Activated naive CD4-positive, alpha-beta T cell treated with anti-CD3 and anti-CD28 coated beads, Interleukin-2, amount 10 ng/mL, durations not matched to agents 7 days and 5 days (primary cell): ENCODE measurements at regions not wholly inside any gene's neighbourhood (a gene's known extent, or its start where the extent isn't known, plus 50 kb on each side); places are given as distances from the start of the nearest gene placed in this dataset.
A peak's percentile ranks its signal among the peaks of the same experiment; 100 is the strongest.

Experiments used
- CTCF ChIA-PET: fragments of 350-600 bp; sonication (Branson Sonifier 250); formaldehyde crosslinking; loops from one replicate; lab custom pipeline; 2021; ENCODE audit warnings: antibody characterized with exemption; lab: Charles Lee
- DNase-seq: peaks from one replicate; pipeline ENCODE4 v3.0.0-alpha.2; 2020
- H3K27ac Mint-ChIP-seq: one replicate; pipeline ENCODE4 v1.8.0; 2021; ENCODE audit warnings: mild to moderate bottlenecking, moderate library complexity, mixed read lengths
- H3K27me3 Mint-ChIP-seq: one replicate; pipeline ENCODE4 v1.8.0; 2021; ENCODE audit warnings: mild to moderate bottlenecking, mixed read lengths
- H3K36me3 Mint-ChIP-seq: one replicate; pipeline ENCODE4 v1.8.0; 2021; ENCODE audit warnings: mixed read lengths
- H3K4me1 Mint-ChIP-seq: one replicate; pipeline ENCODE4 v1.8.0; 2021; ENCODE audit warnings: mixed read lengths
- H3K4me3 Mint-ChIP-seq: one replicate; pipeline ENCODE4 v1.8.0; 2021; ENCODE audit warnings: mild to moderate bottlenecking, moderate library complexity, mixed read lengths
- H3K9me3 Mint-ChIP-seq: one replicate; pipeline ENCODE4 v1.8.0; 2021; ENCODE audit warnings: mixed read lengths

DNA sequence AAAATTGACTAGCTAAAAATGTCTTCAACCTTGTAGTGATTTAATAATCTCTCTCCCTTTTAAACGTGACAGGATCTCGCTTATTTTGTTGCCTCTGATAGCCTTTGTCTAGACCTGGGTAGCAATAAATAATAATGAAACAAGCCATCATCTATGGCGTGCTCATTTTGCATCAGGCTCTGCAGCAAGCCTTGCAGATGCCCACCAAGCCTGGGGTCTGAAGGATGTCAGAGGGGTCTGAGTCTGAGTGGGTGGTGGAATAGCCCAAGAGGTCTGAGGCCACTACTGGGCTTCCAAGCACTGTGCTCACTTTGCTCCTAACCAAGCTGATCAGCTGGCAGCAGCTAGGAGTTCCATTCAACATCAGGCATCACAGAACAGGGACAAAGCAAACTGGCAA, 109.4 kb downstream of the GYPC start:
- CTCF ChIA-PET: no interaction called here
- Mint-ChIP-seq H3K9me3 (peaks cover 4% of the 10 kb centered on the region), H3K27me3 (peaks cover 37% of the 10 kb centered on the region), H3K36me3 (peaks cover 8% of the 10 kb centered on the region), H3K4me1 (peaks cover 73% of the 10 kb centered on the region), H3K4me3 (no peak overlapping the region), H3K27ac (no peak overlapping the region)
- DNase-seq: no peak

DNA sequence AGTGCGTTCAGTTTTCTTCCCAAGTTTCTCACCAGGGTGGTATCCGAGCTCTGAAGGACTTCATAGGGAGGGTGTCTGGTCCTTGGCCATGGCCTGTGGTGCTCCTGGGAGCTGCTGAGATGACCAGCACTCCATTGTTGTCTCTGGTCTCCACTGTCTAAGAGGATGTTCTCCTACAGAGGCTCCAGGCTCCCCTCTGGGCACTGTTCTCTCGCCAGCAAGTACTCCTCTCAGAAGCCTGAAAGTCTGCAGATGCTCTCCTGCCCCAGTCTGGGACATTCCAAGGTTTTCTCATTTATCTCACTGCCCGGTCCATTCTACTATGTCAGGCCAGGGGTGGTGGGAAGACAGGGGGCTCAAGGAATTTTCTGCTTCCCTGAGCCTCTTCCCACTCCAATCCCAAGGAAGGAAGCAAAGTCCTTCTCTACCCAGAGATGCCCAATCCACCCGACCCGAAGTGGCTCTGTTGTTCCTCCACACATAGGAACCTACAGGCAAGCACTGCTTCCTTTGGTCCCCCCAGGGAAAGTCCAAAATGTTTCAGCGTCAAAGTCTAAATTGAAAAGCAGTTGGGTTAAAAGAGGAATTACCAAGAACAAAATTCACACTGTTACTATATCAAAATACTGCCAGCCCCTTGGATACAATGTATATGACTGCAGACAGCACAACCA, 110.5 kb downstream of the GYPC start:
- Mint-ChIP-seq H3K9me3 (peaks cover 4% of the 10 kb centered on the region), H3K27ac (no peak overlapping the region), H3K36me3 (peaks cover 8% of the 10 kb centered on the region), H3K4me3 (no peak overlapping the region), H3K27me3 (peaks cover 47% of the 10 kb centered on the region), H3K4me1 (peaks cover 63% of the 10 kb centered on the region)
- no peak for DNase-seq
- CTCF ChIA-PET: no interaction called here

DNA sequence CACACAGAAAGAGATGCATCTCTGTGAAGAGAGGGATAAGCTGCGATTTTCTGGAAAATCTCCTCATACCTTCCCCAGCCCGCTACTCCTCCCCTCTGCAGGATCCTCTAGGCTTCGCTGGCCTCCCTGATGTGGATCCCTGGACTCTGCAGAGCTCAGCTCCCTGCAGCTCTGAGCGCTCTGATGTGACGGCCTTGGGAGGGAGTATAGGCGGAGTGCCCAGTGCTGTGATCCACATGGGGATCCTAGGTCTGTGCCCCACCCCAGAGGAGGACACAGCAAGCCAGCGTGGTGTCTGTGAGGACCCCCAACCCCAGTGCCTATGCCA, 111.0 kb downstream of the GYPC start:
- no peak for DNase-seq
- CTCF ChIA-PET: no interaction called here
- H3K27ac Mint-ChIP-seq: no peak overlapping the region
- H3K9me3 Mint-ChIP-seq: peaks cover 4% of the 10 kb centered on the region
- peaks cover 48% of the 10 kb centered on the region for H3K27me3 Mint-ChIP-seq
- no peak overlapping the region for H3K4me3 Mint-ChIP-seq
- peaks cover 8% of the 10 kb centered on the region for H3K36me3 Mint-ChIP-seq
- peaks cover 58% of the 10 kb centered on the region for H3K4me1 Mint-ChIP-seq

DNA sequence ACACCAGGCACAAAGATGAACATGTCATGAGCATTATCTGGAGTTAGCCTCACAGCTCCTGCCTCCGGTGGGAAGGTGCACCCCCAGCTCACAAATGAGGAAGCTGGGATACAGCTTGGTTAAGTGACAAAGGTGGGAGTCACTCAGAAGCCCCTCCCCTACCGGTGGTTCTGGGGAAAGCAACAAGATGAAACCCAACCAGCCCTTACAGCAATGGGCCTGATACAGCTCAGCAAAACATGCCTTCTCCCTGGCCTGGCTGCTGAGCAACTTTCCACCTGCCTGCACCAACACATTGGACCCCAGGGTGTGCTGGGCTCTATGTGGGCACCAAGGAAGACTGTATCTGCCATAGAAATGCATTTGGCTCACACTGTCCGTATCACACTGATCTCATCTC, 113.2 kb downstream of the GYPC start:
- no peaks in the 10 kb centered on the region for H3K9me3 Mint-ChIP-seq
- CTCF ChIA-PET: interaction anchor here (1.5 kb wide), 1 partner anchor 8 kb away, joined by 5 read pairs; no protein-coding TSS in a partner anchor

DNA sequence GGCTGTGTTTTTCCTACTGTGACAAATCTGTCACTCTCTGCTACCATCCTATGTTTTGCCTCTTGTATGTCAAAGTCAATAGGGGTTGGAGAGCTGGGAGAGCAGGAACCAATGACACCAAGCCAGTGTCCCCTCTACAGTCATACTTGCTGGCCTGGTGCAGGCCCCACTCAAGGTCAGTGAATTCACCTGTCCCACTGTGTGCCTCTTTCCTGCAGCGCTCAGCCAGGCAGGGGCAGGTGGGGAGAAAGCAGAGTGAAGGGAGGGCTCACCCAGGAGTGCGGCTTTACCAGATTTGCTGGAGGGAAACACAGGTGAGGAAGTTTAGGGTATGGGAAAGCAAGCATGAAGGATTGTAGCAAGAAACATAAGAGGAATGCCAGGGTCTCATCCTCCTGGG, 114.5 kb downstream of the GYPC start:
- no peak for DNase-seq
- CTCF ChIA-PET: no interaction called here
- H3K27ac Mint-ChIP-seq: peak overlapping the region; percentile 50

More for the DNA sequence above, 113.2 kb downstream of the GYPC start:
- Mint-ChIP-seq H3K4me1 (peaks cover 36% of the 10 kb centered on the region), H3K4me3 (no peak overlapping the region), H3K36me3 (no peaks in the 10 kb centered on the region), H3K27ac (no peak overlapping the region), H3K27me3 (peaks cover 59% of the 10 kb centered on the region)
- DNase-seq: no peak

DNA sequence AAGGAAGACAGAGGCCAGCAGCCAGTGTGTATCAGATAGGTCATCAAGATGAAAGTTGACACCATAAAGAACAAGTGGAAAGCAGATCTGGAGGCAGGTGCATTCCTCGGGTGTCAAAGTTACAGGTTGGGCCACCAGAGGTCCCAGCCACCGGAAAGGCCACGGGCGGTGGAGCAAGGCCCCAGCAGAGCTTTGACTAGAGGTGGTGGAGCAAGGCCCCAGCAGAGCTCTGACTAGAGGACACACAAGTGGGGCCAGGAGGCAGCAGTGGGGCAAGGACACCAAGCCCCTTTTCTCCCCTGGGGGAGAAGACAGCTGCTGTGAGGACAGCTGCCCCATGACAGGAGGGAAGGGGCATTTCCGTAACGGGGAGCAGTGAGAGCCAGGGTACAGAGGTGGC, 115.1 kb downstream of the GYPC start:
- H3K9me3 Mint-ChIP-seq: no peaks in the 10 kb centered on the region
- H3K27ac Mint-ChIP-seq: no peak overlapping the region
- no peaks in the 10 kb centered on the region for H3K36me3 Mint-ChIP-seq
- H3K4me1 Mint-ChIP-seq: peaks cover 31% of the 10 kb centered on the region
- CTCF ChIA-PET: no interaction called here
- H3K27me3 Mint-ChIP-seq: peaks cover 66% of the 10 kb centered on the region
- no peak for DNase-seq
- H3K4me3 Mint-ChIP-seq: no peak overlapping the region

More for the DNA sequence above, 114.5 kb downstream of the GYPC start:
- Mint-ChIP-seq H3K27me3 (peaks cover 66% of the 10 kb centered on the region), H3K4me1 (peaks cover 31% of the 10 kb centered on the region), H3K36me3 (no peaks in the 10 kb centered on the region), H3K9me3 (no peaks in the 10 kb centered on the region), H3K4me3 (no peak overlapping the region)

DNA sequence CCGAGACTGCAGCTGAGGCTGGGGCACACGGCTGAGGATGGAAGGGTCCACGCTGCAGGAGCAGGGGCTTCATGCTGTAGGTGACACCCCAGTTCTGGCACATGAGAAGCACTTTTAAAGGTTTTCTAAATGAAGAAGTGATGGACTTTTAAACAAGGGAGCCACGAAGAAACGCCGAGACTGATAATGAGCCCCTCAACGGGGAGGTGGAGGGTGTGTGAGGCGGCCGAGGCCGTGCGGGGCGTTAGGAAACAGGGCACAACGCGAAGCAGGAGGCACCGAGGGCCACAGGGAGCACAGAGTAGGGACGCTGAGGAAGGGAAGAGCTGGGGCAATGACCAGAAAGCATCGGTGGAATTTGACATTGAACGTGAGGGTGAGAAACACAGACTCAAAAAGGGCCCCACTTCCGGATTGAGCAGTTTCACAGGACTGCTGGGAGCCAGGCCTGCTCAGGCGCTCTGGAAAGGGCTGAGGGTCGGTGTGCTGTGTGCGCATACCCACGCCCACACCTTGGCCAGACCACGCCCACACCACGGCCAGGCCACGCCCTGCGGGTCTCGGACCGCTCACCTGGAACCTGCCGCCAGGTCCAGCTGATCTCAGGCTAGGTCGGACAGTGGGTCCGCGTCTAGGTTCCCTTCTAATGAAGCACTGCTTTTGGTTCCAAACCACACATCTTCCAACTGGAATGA, 115.7 kb downstream of the GYPC start:
- H3K4me3 Mint-ChIP-seq: no peak overlapping the region
- H3K27me3 Mint-ChIP-seq: peaks cover 64% of the 10 kb centered on the region
- peak; percentile 14 for DNase-seq
- no peaks in the 10 kb centered on the region for H3K9me3 Mint-ChIP-seq
- CTCF ChIA-PET: no interaction called here
- no peak overlapping the region for H3K27ac Mint-ChIP-seq
- peaks cover 28% of the 10 kb centered on the region for H3K4me1 Mint-ChIP-seq
- H3K36me3 Mint-ChIP-seq: no peaks in the 10 kb centered on the region

DNA sequence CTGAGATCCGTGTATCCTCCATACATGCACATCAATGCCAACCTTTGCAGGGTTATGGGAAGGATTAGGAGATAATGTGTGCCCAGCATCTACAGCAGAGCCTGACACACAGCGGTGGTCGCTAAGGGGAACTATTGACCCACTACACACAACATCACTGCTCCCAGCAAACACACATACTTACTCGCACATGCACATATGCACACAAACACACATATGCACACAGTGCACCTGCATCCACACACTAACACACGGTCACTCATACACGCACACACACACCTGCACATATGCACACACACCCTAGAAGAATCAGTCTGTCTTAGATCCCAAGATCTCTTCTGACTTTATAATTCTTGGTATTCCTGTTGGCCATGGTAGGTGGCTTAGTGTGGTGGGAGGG, 118.3 kb downstream of the GYPC start:
- Mint-ChIP-seq H3K27me3 (peaks cover 59% of the 10 kb centered on the region), H3K27ac (no peak overlapping the region), H3K4me1 (peaks cover 28% of the 10 kb centered on the region), H3K4me3 (no peak overlapping the region), H3K36me3 (no peaks in the 10 kb centered on the region), H3K9me3 (no peaks in the 10 kb centered on the region)
- CTCF ChIA-PET: interaction anchor here (1.2 to 6.6 kb wide), 2 partner anchors 24 to 247 kb away, joined by 3 to 88 read pairs; no protein-coding TSS in a partner anchor
- no peak for DNase-seq

DNA sequence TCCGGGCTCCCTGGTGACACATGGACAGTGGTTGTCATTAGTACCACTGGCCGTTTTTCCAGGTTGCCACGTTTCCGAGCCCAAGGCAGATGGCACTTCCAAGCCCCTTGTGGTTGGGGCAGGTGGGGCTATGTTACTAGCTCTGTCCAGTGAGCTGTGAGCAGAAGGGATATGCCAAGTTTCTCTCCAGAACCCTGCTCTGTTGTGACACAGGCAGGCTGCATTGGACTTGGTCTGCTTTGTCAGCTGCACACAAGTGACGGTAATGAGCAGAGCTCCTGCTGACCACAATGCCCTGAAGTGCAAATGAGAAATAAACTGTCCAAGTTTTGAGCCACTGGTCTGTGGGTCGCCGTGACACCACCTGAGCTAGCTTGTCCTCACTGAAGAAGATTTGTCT, 118.8 kb downstream of the GYPC start:
- peaks cover 61% of the 10 kb centered on the region for H3K27me3 Mint-ChIP-seq
- H3K9me3 Mint-ChIP-seq: no peaks in the 10 kb centered on the region
- H3K4me3 Mint-ChIP-seq: no peak overlapping the region
- H3K36me3 Mint-ChIP-seq: no peaks in the 10 kb centered on the region
- no peak overlapping the region for H3K27ac Mint-ChIP-seq
- peaks cover 24% of the 10 kb centered on the region for H3K4me1 Mint-ChIP-seq
- CTCF ChIA-PET: interaction anchor here (0.7 to 6.6 kb wide), 3 partner anchors 15 to 247 kb away, joined by 3 to 88 read pairs (median 3); no protein-coding TSS in a partner anchor
- DNase-seq: no peak

DNA sequence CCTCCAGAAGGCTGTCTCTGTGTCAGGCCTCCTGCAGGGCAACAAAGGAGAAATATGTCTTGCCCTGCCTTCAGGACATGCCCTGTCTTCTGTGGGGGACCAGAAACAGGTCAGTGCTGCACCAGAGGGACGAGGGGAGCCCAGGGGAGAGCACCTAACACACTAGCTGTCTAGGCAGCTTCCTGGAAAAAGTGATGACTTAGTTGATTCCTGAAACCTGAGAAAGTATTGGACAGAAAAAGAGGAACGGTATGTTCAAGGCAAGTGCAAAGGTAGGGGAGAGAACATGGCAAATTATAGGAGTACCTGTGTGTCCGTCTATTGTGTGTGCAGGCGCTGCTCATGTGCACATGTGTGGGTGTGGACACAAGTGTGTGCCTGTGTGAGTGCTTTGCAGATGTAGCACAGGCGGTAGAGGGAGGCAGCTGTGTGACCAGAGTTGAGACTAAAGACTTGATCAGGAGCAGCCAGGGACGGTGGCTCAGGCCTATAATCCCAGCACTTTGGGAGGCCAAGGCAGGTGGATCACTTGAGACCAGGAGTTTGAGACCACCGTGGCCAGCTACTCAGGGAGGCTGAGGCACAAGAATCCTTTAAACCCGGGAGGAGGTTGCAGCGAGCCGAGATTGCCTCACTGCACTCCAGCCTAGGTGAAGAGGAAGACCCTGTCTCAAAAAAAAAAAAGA, 119.5 kb downstream of the GYPC start:
- H3K27me3 Mint-ChIP-seq: peaks cover 61% of the 10 kb centered on the region
- no peaks in the 10 kb centered on the region for H3K9me3 Mint-ChIP-seq
- no peaks in the 10 kb centered on the region for H3K36me3 Mint-ChIP-seq
- CTCF ChIA-PET: interaction anchor here (0.7 to 6.6 kb wide), 2 partner anchors 15 to 248 kb away, joined by 3 to 88 read pairs; no protein-coding TSS in a partner anchor
- no peak overlapping the region for H3K27ac Mint-ChIP-seq
- peaks cover 19% of the 10 kb centered on the region for H3K4me1 Mint-ChIP-seq
- DNase-seq: no peak
- H3K4me3 Mint-ChIP-seq: peak overlapping the region; percentile 94

DNA sequence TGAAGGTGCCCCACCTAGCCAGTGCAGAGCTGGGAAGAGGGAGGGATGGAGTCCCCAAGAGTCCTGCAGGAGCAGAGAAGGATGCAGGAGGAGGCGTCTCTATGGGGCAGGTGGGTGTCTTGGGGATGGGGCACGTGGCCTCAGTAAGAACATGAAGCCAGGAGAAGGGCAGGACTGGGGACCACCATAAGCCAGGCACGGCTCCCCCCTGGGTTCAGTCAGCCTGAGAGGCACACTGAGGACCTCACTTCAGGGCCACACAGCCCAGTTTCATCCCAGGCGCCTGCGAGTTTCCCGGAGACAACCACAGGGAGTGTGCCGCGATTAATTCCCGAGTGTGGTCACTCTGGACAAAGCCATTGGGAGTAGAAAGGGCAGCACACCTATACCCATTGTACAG, 120.3 kb downstream of the GYPC start:
- H3K27me3 Mint-ChIP-seq: peaks cover 59% of the 10 kb centered on the region
- H3K4me1 Mint-ChIP-seq: peaks cover 19% of the 10 kb centered on the region
- H3K9me3 Mint-ChIP-seq: no peaks in the 10 kb centered on the region
- no peaks in the 10 kb centered on the region for H3K36me3 Mint-ChIP-seq
- no peak overlapping the region for H3K27ac Mint-ChIP-seq
- peak overlapping the region; percentile 94 for H3K4me3 Mint-ChIP-seq
- CTCF ChIA-PET: interaction anchor here (0.8 to 6.6 kb wide), 13 partner anchors 8 to 1033 kb away, joined by 3 to 88 read pairs (median 3); no protein-coding TSS in a partner anchor
- DNase-seq: no peak

DNA sequence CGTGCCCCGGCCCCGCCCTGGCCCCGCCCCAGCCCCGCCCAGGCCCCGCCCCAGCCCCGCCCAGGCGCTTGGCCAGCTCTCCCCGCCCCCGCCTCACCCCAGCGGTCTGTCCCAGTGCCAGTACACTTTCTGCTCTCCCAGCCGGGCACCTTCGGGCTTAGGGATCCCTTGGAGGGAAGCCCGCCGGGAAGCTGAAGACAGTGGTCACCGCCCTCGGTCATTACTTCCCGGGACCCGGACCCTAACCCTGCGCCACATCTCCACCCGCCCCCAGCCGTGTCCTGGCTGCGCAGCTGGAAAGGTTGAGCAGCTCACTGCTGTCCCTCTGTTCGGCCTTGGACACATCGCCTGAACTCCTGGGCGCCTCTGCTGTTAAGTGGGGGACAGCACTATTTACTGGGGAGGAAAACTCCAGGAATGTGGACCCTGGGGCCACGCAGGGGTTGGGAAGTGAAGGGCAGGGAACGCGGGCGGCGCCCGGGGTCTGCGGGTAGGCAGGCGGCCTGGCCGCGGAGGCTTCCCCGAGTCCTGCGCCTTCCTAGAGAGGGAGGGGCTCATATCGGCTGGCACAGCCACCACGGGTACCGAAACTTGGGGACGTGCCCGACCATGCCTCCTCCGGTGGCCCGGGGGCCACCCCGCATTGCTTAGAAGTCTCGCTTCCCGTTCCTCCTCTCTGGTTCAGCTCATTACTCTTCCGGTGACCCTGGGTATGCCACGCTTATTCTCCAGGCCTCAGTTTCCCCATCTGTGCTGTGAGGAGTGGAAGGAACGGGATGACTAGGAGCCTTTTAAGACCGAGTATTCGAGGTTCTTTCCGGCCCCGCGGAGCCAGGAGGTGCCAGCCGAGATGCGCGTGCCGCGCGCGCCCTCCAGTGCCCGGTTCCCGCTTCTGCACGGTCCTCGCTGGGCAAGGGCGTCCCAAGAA, 121.0 kb downstream of the GYPC start:
- CTCF ChIA-PET: interaction anchor here (0.6 to 6.6 kb wide), 18 partner anchors 8 to 1034 kb away, joined by 3 to 88 read pairs (median 3); no protein-coding TSS in a partner anchor
- Mint-ChIP-seq H3K27ac (peak overlapping the region; percentile 83), H3K36me3 (no peaks in the 10 kb centered on the region), H3K27me3 (peaks cover 63% of the 10 kb centered on the region), H3K9me3 (no peaks in the 10 kb centered on the region), H3K4me3 (peak overlapping the region; percentile 94), H3K4me1 (peaks cover 19% of the 10 kb centered on the region)
- DNase-seq: peak; percentile 85

DNA sequence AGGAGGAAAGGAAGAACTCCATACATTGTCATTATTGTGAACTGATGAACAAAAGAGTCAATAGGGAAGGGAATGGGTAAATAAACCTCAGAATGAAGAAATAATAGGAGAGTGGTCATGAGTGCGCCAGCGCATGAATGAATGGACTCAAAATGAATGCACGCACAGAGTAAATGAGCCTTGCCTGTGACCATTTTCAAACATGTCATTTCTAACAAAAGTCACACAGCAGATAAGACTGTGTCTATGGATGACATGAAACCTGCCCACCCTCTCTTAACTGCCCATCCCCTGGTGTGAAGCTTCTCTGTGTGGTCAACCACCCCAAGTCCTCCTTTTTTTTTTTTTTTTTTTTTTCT, 121.1 kb upstream of the TEX51 start:
- Mint-ChIP-seq H3K27ac (no peak overlapping the region), H3K9me3 (no peaks in the 10 kb centered on the region), H3K36me3 (no peaks in the 10 kb centered on the region), H3K4me1 (peaks cover 19% of the 10 kb centered on the region), H3K27me3 (peaks cover 66% of the 10 kb centered on the region), H3K4me3 (peak overlapping the region; percentile 94)
- no peak for DNase-seq
- CTCF ChIA-PET: interaction anchor here (1.3 to 6.6 kb wide), 6 partner anchors 15 to 418 kb away, joined by 4 to 88 read pairs (median 6); no protein-coding TSS in a partner anchor
